Neural crest cell (in vitro differentiated cells): ENCODE measurements at regions not wholly inside any gene's neighbourhood (a gene's known extent, or its start where the extent isn't known, plus 50 kb on each side); places are given as distances from the start of the nearest gene placed in this dataset.

ENCODE experiments used
- DNase-seq: peaks from one replicate; pipeline ENCODE4 v3.0.0; 2021; ENCODE audit warnings: low read depth, mixed read lengths, low spot score
- H3K27ac Mint-ChIP-seq: one replicate; pipeline ENCODE4 v1.8.0; 2021; ENCODE audit warnings: mild to moderate bottlenecking, mixed read lengths; ENCODE audit not compliant: unreplicated experiment
- H3K27me3 Mint-ChIP-seq: 2 replicates; pipeline ENCODE4 v1.8.0; 2021; ENCODE audit warnings: low read depth, mild to moderate bottlenecking, mixed read lengths
- H3K36me3 Mint-ChIP-seq: 2 replicates; pipeline ENCODE4 v1.8.0; 2021; ENCODE audit warnings: low read depth, mild to moderate bottlenecking, mixed read lengths
- H3K4me1 Mint-ChIP-seq: 2 replicates; pipeline ENCODE4 v1.8.0; 2021; ENCODE audit warnings: mixed read lengths
- H3K4me3 Mint-ChIP-seq: one replicate; pipeline ENCODE4 v1.8.0; 2021; ENCODE audit warnings: mild to moderate bottlenecking, mixed read lengths
- H3K9me3 Mint-ChIP-seq: 2 replicates; pipeline ENCODE4 v1.8.0; 2021; ENCODE audit warnings: mixed read lengths
- TF ChIP-seq, protein P1 (sequence below): fragments of 200-600 bp; sonication (generic); conservative IDR thresholded peaks from 2 replicates; pipeline ENCODE4 v1.5.0; 2021; ENCODE audit warnings: antibody characterized with exemption, mild to moderate bottlenecking

DNA sequence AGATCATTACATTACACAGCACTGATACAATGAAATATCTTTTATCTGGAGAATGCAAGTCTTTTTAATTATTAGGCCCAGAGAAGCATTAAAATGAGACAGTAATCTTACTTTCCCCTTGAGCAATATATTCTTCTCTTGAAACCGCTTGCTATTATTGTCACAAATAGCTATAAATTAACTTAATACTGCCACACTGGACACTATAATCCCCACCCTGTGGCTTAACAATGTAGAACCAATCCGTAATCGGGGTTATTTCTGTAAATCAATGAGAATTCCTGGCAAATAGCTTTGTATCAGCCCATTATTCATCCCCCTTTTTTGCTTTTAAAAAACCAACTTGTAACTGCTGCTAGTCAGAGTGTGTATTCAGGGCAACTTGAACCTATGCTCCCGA is 366.2 kb upstream of the VWC2 start:
- TF ChIP-seq, protein P1, sequence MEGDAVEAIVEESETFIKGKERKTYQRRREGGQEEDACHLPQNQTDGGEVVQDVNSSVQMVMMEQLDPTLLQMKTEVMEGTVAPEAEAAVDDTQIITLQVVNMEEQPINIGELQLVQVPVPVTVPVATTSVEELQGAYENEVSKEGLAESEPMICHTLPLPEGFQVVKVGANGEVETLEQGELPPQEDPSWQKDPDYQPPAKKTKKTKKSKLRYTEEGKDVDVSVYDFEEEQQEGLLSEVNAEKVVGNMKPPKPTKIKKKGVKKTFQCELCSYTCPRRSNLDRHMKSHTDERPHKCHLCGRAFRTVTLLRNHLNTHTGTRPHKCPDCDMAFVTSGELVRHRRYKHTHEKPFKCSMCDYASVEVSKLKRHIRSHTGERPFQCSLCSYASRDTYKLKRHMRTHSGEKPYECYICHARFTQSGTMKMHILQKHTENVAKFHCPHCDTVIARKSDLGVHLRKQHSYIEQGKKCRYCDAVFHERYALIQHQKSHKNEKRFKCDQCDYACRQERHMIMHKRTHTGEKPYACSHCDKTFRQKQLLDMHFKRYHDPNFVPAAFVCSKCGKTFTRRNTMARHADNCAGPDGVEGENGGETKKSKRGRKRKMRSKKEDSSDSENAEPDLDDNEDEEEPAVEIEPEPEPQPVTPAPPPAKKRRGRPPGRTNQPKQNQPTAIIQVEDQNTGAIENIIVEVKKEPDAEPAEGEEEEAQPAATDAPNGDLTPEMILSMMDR: no peak
- DNase-seq: no peak
- Mint-ChIP-seq H3K4me1 (no peaks in the 10 kb centered on the region), H3K9me3 (peaks cover 2% of the 10 kb centered on the region), H3K36me3 (no peaks in the 10 kb centered on the region), H3K27me3 (no peaks in the 10 kb centered on the region), H3K4me3 (no peak overlapping the region), H3K27ac (no peak overlapping the region)

DNA sequence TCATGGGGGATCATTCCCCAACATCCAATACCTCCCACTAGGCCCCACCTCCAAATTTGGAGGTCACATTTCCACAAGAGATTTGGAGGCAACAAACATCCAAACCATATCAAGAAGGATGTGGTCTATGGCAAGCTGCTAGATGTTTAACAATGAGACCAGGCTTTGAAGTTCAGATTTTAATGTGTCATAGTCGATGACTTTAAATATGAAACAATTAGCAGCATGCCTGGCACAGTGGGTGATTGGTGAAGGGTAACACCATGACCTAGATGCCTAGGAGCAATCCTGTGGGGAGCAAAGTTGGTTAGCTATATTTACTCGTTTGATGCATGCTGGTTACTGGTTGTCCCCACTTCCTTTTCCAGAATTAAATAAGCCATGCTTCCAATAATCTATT is 356.4 kb upstream of the VWC2 start:
- Mint-ChIP-seq H3K36me3 (no peaks in the 10 kb centered on the region), H3K27me3 (no peaks in the 10 kb centered on the region), H3K9me3 (no peaks in the 10 kb centered on the region), H3K27ac (no peak overlapping the region), H3K4me1 (no peaks in the 10 kb centered on the region), H3K4me3 (no peak overlapping the region)
- TF ChIP-seq, protein P1: no peak
- no peak for DNase-seq

DNA sequence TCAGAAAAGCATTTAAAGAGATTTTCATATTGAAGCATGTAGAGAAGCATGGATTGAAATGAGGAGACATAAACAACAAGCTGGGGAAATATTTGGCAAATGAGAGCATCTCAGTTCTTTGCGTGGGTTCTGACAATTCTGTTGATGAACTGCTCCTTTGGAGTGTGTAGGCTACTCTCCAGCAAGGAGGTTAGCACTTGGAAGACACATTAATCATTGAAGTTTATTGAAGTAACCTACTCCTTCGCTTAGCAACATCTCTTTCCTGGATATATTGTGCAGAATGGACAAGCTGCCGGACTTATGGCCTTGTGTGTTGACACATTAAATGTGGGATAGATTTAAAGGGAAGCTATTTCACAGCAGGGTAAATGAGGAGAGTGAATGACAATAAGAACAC is 354.5 kb upstream of the VWC2 start:
- TF ChIP-seq, protein P1: no peak
- H3K27ac Mint-ChIP-seq: no peak overlapping the region
- no peaks in the 10 kb centered on the region for H3K36me3 Mint-ChIP-seq
- DNase-seq: no peak
- H3K27me3 Mint-ChIP-seq: no peaks in the 10 kb centered on the region
- H3K4me3 Mint-ChIP-seq: no peak overlapping the region
- H3K9me3 Mint-ChIP-seq: no peaks in the 10 kb centered on the region
- H3K4me1 Mint-ChIP-seq: no peaks in the 10 kb centered on the region

DNA sequence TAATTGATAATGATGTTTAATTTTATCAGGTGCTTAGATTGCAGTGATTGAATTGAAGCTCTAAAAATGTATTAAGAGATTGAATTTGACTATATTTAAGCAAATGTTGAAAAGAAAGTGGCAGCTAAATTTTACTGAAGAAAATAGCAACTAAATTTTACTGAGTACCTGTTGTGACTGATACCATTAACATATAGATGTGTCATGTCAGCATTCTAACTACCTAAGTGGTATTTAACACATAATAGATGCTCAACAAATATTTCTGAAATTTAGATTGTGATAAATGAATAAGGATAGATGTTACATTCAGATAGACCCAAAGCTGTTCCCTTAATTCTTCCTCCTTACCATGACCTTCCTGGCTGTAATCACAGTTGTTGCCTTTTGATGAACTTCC is 350.9 kb upstream of the VWC2 start:
- TF ChIP-seq, protein P1: no peak
- Mint-ChIP-seq H3K27me3 (no peaks in the 10 kb centered on the region), H3K9me3 (no peaks in the 10 kb centered on the region), H3K4me1 (no peaks in the 10 kb centered on the region), H3K4me3 (no peak overlapping the region), H3K36me3 (no peaks in the 10 kb centered on the region), H3K27ac (no peak overlapping the region)
- no peak for DNase-seq

DNA sequence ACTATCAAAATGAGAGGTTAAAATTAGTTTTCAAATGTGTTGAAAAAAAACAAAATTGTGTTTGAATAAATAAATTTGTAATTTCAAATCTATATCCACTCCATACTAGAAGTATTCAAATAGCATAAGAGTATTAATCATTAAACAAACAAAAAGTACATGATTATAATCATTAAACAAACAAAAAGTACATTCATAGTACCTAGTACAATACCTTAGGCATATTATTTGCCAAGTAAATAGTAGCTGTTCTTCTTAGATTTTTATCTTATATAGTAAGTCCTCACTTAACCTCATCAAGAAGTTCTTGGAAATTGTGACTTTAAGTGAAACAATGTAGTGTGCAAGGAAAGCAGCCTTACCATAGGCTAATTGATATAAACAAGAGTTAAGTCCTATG is 349.3 kb upstream of the VWC2 start:
- H3K36me3 Mint-ChIP-seq: no peaks in the 10 kb centered on the region
- H3K27ac Mint-ChIP-seq: no peak overlapping the region
- no peaks in the 10 kb centered on the region for H3K4me1 Mint-ChIP-seq
- no peaks in the 10 kb centered on the region for H3K9me3 Mint-ChIP-seq
- no peak for DNase-seq
- TF ChIP-seq, protein P1: no peak
- H3K4me3 Mint-ChIP-seq: no peak overlapping the region
- no peaks in the 10 kb centered on the region for H3K27me3 Mint-ChIP-seq

DNA sequence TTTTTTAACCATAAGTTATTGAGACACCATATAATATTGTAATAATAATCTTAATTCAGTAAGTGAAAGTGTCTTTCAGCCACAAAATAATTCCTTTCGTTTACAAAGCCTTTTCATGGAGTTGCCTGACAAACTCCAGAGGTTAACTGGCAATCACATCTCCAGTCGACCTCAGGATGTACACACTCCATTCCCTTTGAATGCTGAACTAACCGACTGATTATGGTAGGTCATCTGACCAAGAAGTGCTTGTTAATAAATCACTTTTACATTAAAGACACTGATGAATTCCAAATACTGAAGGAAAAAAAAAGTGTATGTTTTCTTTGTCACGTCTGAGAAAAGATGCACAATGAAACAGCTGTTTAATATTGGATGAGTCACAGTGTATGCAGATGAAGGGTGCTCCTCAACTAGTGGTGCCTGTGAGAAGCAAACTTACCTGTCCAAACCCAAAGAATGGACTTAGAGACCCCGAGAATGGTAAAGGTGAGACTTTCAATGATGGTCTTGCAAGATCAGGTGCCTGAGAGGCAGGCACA is 348.1 kb upstream of the VWC2 start:
- Mint-ChIP-seq H3K4me1 (peaks cover 9% of the 10 kb centered on the region), H3K4me3 (no peak overlapping the region), H3K9me3 (no peaks in the 10 kb centered on the region), H3K36me3 (no peaks in the 10 kb centered on the region), H3K27me3 (no peaks in the 10 kb centered on the region), H3K27ac (no peak overlapping the region)
- TF ChIP-seq, protein P1: no peak
- no peak for DNase-seq
